GM13977 (cell line): ENCODE measurements at regions not wholly inside any gene's neighbourhood (a gene's known extent, or its start where the extent isn't known, plus 50 kb on each side); places are given as distances from the start of the nearest gene placed in this dataset.

ENCODE experiments used
- DNase-seq: peaks from one replicate; pipeline ENCODE4 v3.0.0; 2012; ENCODE audit warnings: low spot score
- in situ Hi-C: fragments of 300-500 bp; cut with MboI; formaldehyde crosslinking; loops from one replicate; pipeline ENCODE4 v1.12.0; 2022; ENCODE audit warnings: low sequenced_read_pairs, low pct_unique_long_range_greater_than_20kb, mixed read lengths, inconsistent platforms; ENCODE audit not compliant: unreplicated experiment
- TF ChIP-seq, protein P1 (sequence below): IDR thresholded peaks from 2 replicates; pipeline ENCODE4 v1.5.1; 2012; ENCODE audit warnings: mild to moderate bottlenecking, control low read depth; ENCODE audit not compliant: insufficient read depth; ENCODE audit errors: extremely low read depth, missing control alignments

GRCh38 chr10:84089162-84089561 is 50.1 kb upstream of the GHITM start:
- DNase-seq, result no peak
- in situ Hi-C loops, result no loop called here

More at GRCh38 chr10:84089162-84089561, 50.1 kb upstream of the GHITM start:
- TF ChIP-seq, protein P1, sequence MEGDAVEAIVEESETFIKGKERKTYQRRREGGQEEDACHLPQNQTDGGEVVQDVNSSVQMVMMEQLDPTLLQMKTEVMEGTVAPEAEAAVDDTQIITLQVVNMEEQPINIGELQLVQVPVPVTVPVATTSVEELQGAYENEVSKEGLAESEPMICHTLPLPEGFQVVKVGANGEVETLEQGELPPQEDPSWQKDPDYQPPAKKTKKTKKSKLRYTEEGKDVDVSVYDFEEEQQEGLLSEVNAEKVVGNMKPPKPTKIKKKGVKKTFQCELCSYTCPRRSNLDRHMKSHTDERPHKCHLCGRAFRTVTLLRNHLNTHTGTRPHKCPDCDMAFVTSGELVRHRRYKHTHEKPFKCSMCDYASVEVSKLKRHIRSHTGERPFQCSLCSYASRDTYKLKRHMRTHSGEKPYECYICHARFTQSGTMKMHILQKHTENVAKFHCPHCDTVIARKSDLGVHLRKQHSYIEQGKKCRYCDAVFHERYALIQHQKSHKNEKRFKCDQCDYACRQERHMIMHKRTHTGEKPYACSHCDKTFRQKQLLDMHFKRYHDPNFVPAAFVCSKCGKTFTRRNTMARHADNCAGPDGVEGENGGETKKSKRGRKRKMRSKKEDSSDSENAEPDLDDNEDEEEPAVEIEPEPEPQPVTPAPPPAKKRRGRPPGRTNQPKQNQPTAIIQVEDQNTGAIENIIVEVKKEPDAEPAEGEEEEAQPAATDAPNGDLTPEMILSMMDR, result no peak
